Naive thymus-derived CD8-positive, alpha-beta T cell (primary cell): ENCODE measurements at regions not wholly inside any gene's neighbourhood (a gene's known extent, or its start where the extent isn't known, plus 50 kb on each side); places are given as distances from the start of the nearest gene placed in this dataset.
"Not testable (repeated sequence)": the region's sequence is repeated elsewhere in the genome, so short reads cannot be mapped to it uniquely, and the experiment has no call there.

Experiments used
- ATAC-seq, 2 donors: fragments of 150-1000 bp; cut with Tn5 transposase in 1 of 2; sonication (Bioruptor Pico), chemical (Tn5 transposase) in 1 of 2; 1 replicate in 1 of 2; 2 replicates in 1 of 2; pipeline ENCODE4 v1.10.0; 2021; ENCODE audit warnings: mild to moderate bottlenecking in 2 of 2, moderate library complexity in 2 of 2
- POLR2A ChIA-PET: fragments of 350-600 bp; sonication (Branson Sonifier 250); formaldehyde crosslinking; loops from one replicate; lab custom pipeline; 2021; ENCODE audit warnings: antibody characterized with exemption; lab: Charles Lee
- DNase-seq, 10 donors: peaks; one replicate each; pipeline versions ENCODE4 v3.0.0 to v3.0.0-alpha.2; 2020 to 2022
- H3K27ac Mint-ChIP-seq, 10 donors: one replicate each; pipeline ENCODE4 v1.8.0; 2020 to 2022; ENCODE audit warnings: mild to moderate bottlenecking in 10 of 10, mixed read lengths in 10 of 10, moderate library complexity in 4 of 10, inconsistent platforms in 1 of 10
- H3K27me3 Mint-ChIP-seq, 5 donors: one replicate each; pipeline ENCODE4 v1.8.0; 2021 to 2022; ENCODE audit warnings: mixed read lengths in 5 of 5
- H3K36me3 Mint-ChIP-seq, 3 donors: one replicate each; pipeline ENCODE4 v1.8.0; 2020 to 2022; ENCODE audit warnings: mixed read lengths in 3 of 3, mild to moderate bottlenecking in 2 of 3, inconsistent platforms in 1 of 3
- H3K4me1 Mint-ChIP-seq, 4 donors: one replicate each; pipeline ENCODE4 v1.8.0; 2021 to 2022; ENCODE audit warnings: mixed read lengths in 4 of 4
- H3K4me3 Mint-ChIP-seq, 10 donors: one replicate each; pipeline ENCODE4 v1.8.0; 2020 to 2022; ENCODE audit warnings: mild to moderate bottlenecking in 10 of 10, mixed read lengths in 10 of 10, moderate library complexity in 6 of 10, inconsistent platforms in 1 of 10
- H3K9me3 Mint-ChIP-seq, 9 donors: one replicate each; pipeline ENCODE4 v1.8.0; 2020 to 2022; ENCODE audit warnings: mixed read lengths in 9 of 9, mild to moderate bottlenecking in 3 of 9, inconsistent platforms in 1 of 9, moderate library complexity in 1 of 9

GRCh38 chr5:123294544-123294943, 128.7 kb downstream of the CEP120 start:
- Mint-ChIP-seq H3K36me3 (peaks cover 0 to 3% (median 0%) of the 10 kb centered on the region in 3 donors), H3K4me3 (no peak overlapping the region), H3K9me3 (peaks cover 0 to 9% (median 3%) of the 10 kb centered on the region in 9 donors), H3K27me3 (peaks cover 13 to 22% (median 14%) of the 10 kb centered on the region in 5 donors), H3K27ac (no peak overlapping the region), H3K4me1 (no peaks in the 10 kb centered on the region)
- DNase-seq (no peak), ATAC-seq (no peak)
- POLR2A ChIA-PET, result no interaction called here

GRCh38 chr5:123289210-123289609, 134.0 kb downstream of the CEP120 start:
- ATAC-seq (no peak), DNase-seq (no peak)
- Mint-ChIP-seq H3K4me1 (peaks cover 0 to 14% (median 4%) of the 10 kb centered on the region in 4 donors), H3K9me3 (no peaks in the 10 kb centered on the region), H3K4me3 (no peak overlapping the region), H3K27ac (no peak overlapping the region), H3K36me3 (no peaks in the 10 kb centered on the region), H3K27me3 (peaks cover 23 to 62% (median 28%) of the 10 kb centered on the region in 5 donors)
- POLR2A ChIA-PET, result no interaction called here

DNA sequence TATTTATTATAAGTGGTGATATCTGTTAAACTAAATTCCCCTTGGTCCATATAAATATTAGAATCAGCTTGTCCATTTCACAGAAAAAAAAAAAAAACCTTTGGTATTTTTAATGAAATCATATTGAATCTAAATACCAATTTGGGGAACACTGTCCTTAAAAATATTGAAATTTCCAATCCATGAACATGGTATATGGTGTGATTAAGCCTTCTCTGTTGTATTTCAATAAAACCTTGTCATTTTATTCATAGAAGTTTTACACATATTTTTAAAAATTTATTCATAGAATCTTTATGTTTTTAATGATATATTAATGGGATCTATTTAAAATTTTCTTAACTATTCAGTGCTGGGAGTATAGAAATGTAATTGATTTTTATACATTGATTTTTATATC, 135.3 kb downstream of the CEP120 start:
- ATAC-seq (no peak), DNase-seq (no peak)
- Mint-ChIP-seq H3K27ac (no peak overlapping the region), H3K4me3 (no peak overlapping the region), H3K36me3 (no peaks in the 10 kb centered on the region), H3K9me3 (no peaks in the 10 kb centered on the region), H3K4me1 (peaks cover 0 to 14% (median 4%) of the 10 kb centered on the region in 4 donors), H3K27me3 (peaks cover 24 to 74% (median 30%) of the 10 kb centered on the region in 5 donors)
- POLR2A ChIA-PET, result no interaction called here

DNA sequence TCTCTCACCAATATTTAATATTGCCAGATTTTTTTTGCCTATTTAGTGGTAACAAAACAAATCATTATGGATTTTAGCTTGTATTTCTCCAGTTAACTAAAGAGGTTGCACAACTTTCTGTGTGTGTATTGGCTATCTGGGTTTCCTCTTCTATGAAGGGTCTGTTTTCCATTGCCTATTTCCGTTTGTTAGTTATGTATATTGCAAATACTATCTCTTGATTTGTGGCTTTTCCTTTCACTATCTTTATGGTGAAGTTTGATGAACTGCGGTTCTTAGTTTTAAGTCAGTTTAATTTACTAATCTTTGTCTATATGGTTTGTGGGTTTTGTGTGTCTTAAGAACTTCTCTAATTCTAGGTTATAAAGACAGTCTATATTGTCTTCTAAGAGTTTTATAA, 136.3 kb downstream of the CEP120 start:
- Mint-ChIP-seq H3K27ac (no peak overlapping the region), H3K4me3 (no peak overlapping the region), H3K36me3 (no peaks in the 10 kb centered on the region), H3K27me3 (peaks cover 28 to 74% (median 30%) of the 10 kb centered on the region in 5 donors), H3K9me3 (no peaks in the 10 kb centered on the region), H3K4me1 (peaks cover 0 to 14% (median 4%) of the 10 kb centered on the region in 4 donors)
- POLR2A ChIA-PET, result no interaction called here
- DNase-seq (no peak), ATAC-seq (no peak)

GRCh38 chr5:123285122-123286023, 137.8 kb downstream of the CEP120 start:
- POLR2A ChIA-PET, result no interaction called here
- H3K4me3 Mint-ChIP-seq, result no peak overlapping the region
- peaks cover 22 to 61% (median 29%) of the 10 kb centered on the region in 5 donors for H3K27me3 Mint-ChIP-seq
- no peak for DNase-seq
- H3K36me3 Mint-ChIP-seq, result no peaks in the 10 kb centered on the region
- H3K9me3 Mint-ChIP-seq, result no peaks in the 10 kb centered on the region
- no peak for ATAC-seq
- no peak overlapping the region for H3K27ac Mint-ChIP-seq
- peaks cover 0 to 14% (median 4%) of the 10 kb centered on the region in 4 donors for H3K4me1 Mint-ChIP-seq

DNA sequence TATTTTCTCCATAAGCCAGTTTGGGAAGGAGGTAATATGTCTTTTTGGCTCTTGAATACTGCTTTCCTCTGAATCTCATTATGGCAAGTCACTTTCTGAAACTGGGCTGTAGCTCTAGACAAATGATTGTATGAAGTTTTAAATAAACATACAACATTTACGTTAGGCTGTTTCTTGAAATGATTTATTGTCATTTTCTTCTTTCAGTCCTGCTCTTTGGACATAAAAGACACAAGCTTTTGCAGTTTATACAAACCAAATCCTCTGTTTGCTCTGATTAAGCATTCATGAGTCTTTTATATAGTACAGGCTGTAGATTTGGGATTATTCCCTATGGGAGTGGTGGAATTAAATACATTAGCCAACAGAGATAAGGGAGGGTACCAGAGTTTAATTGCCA, 139.7 kb downstream of the CEP120 start:
- no peak overlapping the region for H3K27ac Mint-ChIP-seq
- H3K27me3 Mint-ChIP-seq, result peaks cover 19 to 47% (median 20%) of the 10 kb centered on the region in 5 donors
- POLR2A ChIA-PET, result no interaction called here
- no peaks in the 10 kb centered on the region for H3K9me3 Mint-ChIP-seq
- ATAC-seq (no peak), DNase-seq (no peak)
- H3K4me1 Mint-ChIP-seq, result peaks cover 0 to 14% (median 4%) of the 10 kb centered on the region in 4 donors
- H3K4me3 Mint-ChIP-seq, result no peak overlapping the region
- H3K36me3 Mint-ChIP-seq, result no peaks in the 10 kb centered on the region

DNA sequence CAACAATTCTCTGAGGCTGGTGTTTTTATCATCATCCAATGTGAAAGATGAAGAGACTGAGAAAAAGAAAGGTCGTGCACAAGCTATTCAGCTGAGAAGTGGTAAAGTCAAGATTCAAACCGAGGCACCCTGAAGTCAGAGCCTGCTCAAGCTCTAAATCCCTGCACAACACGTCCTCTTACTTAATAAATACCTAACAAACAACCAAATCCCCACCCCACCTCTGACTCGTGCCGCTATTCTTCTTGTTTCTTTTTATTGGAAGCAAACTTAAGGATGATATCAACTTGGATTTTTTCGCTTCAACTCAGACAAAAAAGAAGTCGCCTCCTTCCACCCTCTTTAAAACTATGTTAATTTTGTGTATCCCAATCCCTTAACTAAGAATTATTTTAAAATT, 140.2 kb downstream of the CEP120 start:
- ATAC-seq, result no peak
- Mint-ChIP-seq H3K27me3 (peaks cover 19 to 47% (median 20%) of the 10 kb centered on the region in 5 donors), H3K4me3 (no peak overlapping the region), H3K4me1 (peaks cover 0 to 14% (median 4%) of the 10 kb centered on the region in 4 donors), H3K9me3 (no peaks in the 10 kb centered on the region), H3K36me3 (no peaks in the 10 kb centered on the region), H3K27ac (no peak overlapping the region)
- DNase-seq, result no peak
- POLR2A ChIA-PET, result no interaction called here

DNA sequence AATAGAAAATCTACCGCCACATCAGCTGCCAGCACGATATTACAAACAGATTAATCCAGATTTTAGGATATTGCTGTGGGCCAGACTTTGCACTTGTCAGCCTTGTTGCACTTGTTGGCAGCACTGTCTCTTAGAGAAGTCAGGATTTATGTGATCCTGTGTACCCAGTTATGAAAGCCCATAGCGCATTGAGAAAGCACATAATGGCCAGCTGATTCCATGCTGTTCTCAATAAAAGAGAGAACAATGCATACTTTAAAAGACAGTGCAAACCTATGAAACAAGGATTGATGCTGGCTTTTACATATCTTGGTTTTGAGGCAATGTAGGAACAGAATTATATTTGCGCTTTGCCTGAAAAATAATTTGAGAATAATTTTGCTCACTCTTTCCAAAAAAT, 140.8 kb downstream of the CEP120 start:
- Mint-ChIP-seq H3K27me3 (peaks cover 18 to 45% (median 20%) of the 10 kb centered on the region in 5 donors), H3K36me3 (no peaks in the 10 kb centered on the region), H3K9me3 (no peaks in the 10 kb centered on the region), H3K4me3 (no peak overlapping the region), H3K27ac (no peak overlapping the region), H3K4me1 (peaks cover 0 to 14% (median 4%) of the 10 kb centered on the region in 4 donors)
- DNase-seq, result no peak
- no peak for ATAC-seq
- POLR2A ChIA-PET, result no interaction called here

DNA sequence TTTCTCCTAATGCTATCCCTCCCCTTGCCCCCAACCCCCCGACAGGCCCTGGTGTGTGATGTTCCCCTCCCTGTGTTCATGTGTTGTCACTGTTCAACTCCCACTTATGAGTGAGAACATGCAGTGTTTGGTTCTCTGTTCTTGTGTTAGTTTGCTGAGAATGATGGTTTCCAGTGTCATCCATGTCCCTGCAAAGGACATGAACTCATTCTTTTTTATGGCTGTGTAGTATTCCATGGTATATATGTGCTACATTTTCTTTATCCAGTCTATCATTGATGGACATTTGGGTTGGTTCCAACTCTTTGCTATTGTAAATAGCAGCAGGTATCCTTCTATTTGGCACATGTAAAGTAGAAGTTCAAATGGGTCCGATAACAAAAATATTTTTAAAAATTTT, 142.3 kb downstream of the CEP120 start:
- POLR2A ChIA-PET, H3K4me1 Mint-ChIP-seq, H3K36me3 Mint-ChIP-seq, H3K9me3 Mint-ChIP-seq, ATAC-seq, DNase-seq, H3K4me3 Mint-ChIP-seq, H3K27ac Mint-ChIP-seq: not testable (repeated sequence)
- peaks cover 11 to 31% (median 15%) of the 10 kb centered on the region in 5 donors for H3K27me3 Mint-ChIP-seq

DNA sequence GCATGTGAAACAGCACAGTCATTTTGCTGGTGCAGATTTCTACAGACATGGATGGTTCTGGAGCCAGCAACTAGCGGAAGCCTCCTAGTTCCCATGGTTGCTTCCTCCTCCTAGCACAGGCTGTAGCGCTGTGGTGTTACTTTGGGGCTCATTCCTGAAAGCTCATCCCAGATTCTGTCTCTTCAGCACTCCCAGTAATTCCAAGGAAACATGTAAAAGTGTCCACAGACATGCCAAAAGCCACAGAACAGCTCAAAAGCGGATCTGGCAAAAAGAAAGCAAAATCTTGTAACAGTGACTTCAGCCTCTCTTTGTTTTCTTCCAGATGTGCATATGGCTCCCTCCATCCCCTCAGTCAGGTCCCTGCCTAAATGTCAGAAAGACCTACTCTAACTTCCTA, 144.1 kb downstream of the CEP120 start:
- POLR2A ChIA-PET, result no interaction called here
- no peak overlapping the region for H3K4me3 Mint-ChIP-seq
- ATAC-seq (no peak), DNase-seq (no peak)
- H3K9me3 Mint-ChIP-seq, result no peaks in the 10 kb centered on the region
- peaks cover 3 to 22% (median 12%) of the 10 kb centered on the region in 5 donors for H3K27me3 Mint-ChIP-seq
- H3K27ac Mint-ChIP-seq, result no peak overlapping the region
- no peaks in the 10 kb centered on the region for H3K4me1 Mint-ChIP-seq
- H3K36me3 Mint-ChIP-seq, result no peaks in the 10 kb centered on the region

DNA sequence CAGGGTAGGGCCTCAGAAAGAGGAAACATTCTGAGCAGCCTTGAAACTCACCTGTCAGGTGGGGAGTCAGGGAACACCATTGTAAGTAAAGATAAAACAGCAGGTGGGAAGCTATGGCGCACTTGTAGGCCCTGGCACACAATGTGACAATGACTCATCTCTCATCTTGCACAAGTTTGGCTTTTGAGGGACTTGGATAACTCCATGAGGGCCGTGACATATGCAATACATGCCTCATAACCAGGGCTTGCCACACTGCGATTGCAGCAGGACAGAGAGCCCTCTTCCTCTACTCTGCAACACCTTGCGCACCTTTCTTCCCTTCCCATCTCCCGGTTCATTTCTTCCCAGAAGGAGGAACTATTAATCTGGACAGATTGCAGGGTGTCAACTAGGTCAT, 144.9 kb downstream of the CEP120 start:
- H3K36me3 Mint-ChIP-seq, result no peaks in the 10 kb centered on the region
- no peaks in the 10 kb centered on the region for H3K9me3 Mint-ChIP-seq
- H3K27me3 Mint-ChIP-seq, result peaks cover 3 to 15% (median 5%) of the 10 kb centered on the region in 5 donors
- no peak for ATAC-seq
- no peak for DNase-seq
- POLR2A ChIA-PET, result no interaction called here
- no peak overlapping the region for H3K4me3 Mint-ChIP-seq
- no peak overlapping the region for H3K27ac Mint-ChIP-seq
- H3K4me1 Mint-ChIP-seq, result no peaks in the 10 kb centered on the region

- POLR2A ChIA-PET, result no interaction called here
- H3K9me3 Mint-ChIP-seq, result no peaks in the 10 kb centered on the region
- peaks cover 0 to 6% (median 0%) of the 10 kb centered on the region in 5 donors for H3K27me3 Mint-ChIP-seq
- ATAC-seq (no peak), DNase-seq (no peak)
- H3K36me3 Mint-ChIP-seq, result no peaks in the 10 kb centered on the region
- H3K4me1 Mint-ChIP-seq, result no peaks in the 10 kb centered on the region
- H3K4me3 Mint-ChIP-seq, result no peak overlapping the region
- no peak overlapping the region for H3K27ac Mint-ChIP-seq
These were observed 149.2 kb downstream of the CEP120 start for GRCh38 chr5:123273984-123274383.

DNA sequence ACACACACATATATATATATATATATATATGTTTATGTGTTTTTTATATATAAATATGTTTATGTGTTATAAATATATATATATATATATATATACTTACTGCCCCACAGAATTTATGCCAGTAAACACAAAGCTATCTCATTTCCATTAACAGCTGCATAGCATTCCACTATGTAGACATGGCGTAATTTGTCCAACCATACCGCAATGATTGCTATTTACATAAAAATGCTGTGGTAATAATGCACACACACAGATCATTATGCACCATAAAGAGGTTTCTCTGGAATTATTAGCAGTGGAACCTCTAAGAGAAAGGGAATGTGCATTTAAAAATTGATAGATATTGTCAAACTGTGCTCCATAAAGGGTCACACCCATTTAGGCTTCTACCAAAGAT, 150.1 kb downstream of the CEP120 start:
- Mint-ChIP-seq H3K4me3 (no peak overlapping the region), H3K27ac (no peak overlapping the region), H3K4me1 (no peaks in the 10 kb centered on the region), H3K9me3 (no peaks in the 10 kb centered on the region), H3K36me3 (no peaks in the 10 kb centered on the region), H3K27me3 (peaks cover 0 to 6% (median 0%) of the 10 kb centered on the region in 5 donors)
- ATAC-seq (no peak), DNase-seq (no peak)
- POLR2A ChIA-PET, result no interaction called here
